ENCODE measurements at regions not wholly inside any gene's neighbourhood (a gene's known extent, or its start where the extent isn't known, plus 50 kb on each side); places are given as distances from the start of the nearest gene placed in this dataset.
"Not testable (repeated sequence)": the region's sequence is repeated elsewhere in the genome, so short reads cannot be mapped to it uniquely, and the experiment has no call there.

GRCh38 chr6:88406674-88407073 is 240.5 kb upstream of the CNR1 start:
- not testable (repeated sequence) for TF ChIP-seq POLR2A, CTCF (IDR thresholded peaks at IDR 0.05)
